K562 (cell line): ENCODE measurements at regions not wholly inside any gene's neighbourhood (a gene's known extent, or its start where the extent isn't known, plus 50 kb on each side); places are given as distances from the start of the nearest gene placed in this dataset.

Experiments used
- ATAC-seq: fragments of 200-7000 bp; cut with Tn5 transposase; 3 replicates; pipeline ENCODE4 v1.9.1; 2020; ENCODE audit warnings: moderate library complexity
- BruUV-seq: library from RNA; stranded (reverse); fragments of 400-500 nt; replicated peaks from 2 replicates; lab custom pipeline; 2021; lab: Mats Ljungman, UMichigan
- CTCF ChIA-PET: fragments of 300-600 bp; formaldehyde crosslinking; extraction: SDS; loops from one replicate; lab custom pipeline; 2021; ENCODE audit warnings: low intra/inter-chr PET ratio; lab: Yijun Ruan, JAX
- POLR2A ChIA-PET: fragments of 300-600, 350-650 bp; sonication (Branson Sonifier 250); formaldehyde crosslinking; extraction: SDS; loops from one replicate; lab custom pipeline; 2021; ENCODE audit warnings: antibody characterized with exemption, inconsistent platforms; lab: Yijun Ruan, JAX
- DNase-seq, 4 experiments: peaks; one replicate each; pipeline versions ENCODE4 v3.0.0 to v3.0.0-alpha.2; 2011 to 2018; ENCODE audit warnings: low spot score in 3 of 4, mixed read lengths in 3 of 4; ENCODE audit errors: extremely low read depth in 1 of 4
- FAIRE-seq: peaks from 2 replicates; lab custom pipeline; 2011; peaks lifted over from hg19 to GRCh38; lab: Jason Lieb, UNC
- H2AFZ ChIP-seq: 2 replicates; pipeline ENCODE4 v1.6.0; 2011; ENCODE audit warnings: low read depth, low read length, control low read depth, inconsistent platforms
- H3K27ac ChIP-seq: fragments of 200-600 bp; 3 replicates; pipeline ENCODE4 v1.8.0; 2011; ENCODE audit warnings: low read depth, mild to moderate bottlenecking, control low read depth, inconsistent platforms, low read length, moderate library complexity, mixed read lengths; ENCODE audit errors: extremely low read depth
- H3K27me3 ChIP-seq, 2 experiments: fragments of 300-600 bp in 1 of 2; 2 replicates in 1 of 2; 3 replicates in 1 of 2; pipeline versions ENCODE4 v1.6.0 to v1.8.0; 2011; ENCODE audit warnings: inconsistent platforms in 2 of 2, low read length in 2 of 2, mild to moderate bottlenecking in 1 of 2, mixed read lengths in 1 of 2, moderate library complexity in 1 of 2; ENCODE audit not compliant: control insufficient read depth in 2 of 2, insufficient read depth in 2 of 2
- H3K36me3 ChIP-seq: fragments of 300-600 bp; 3 replicates; pipeline ENCODE4 v1.8.0; 2011; ENCODE audit warnings: mild to moderate bottlenecking, low read length, inconsistent platforms; ENCODE audit not compliant: control insufficient read depth, insufficient read depth
- H3K4me1 ChIP-seq, 2 experiments: fragments of 200-600 bp in 1 of 2; replicated peaks in 1 of 2; 2 replicates in 1 of 2; 3 replicates in 1 of 2; pipeline versions ENCODE4 v1.5.1 to v1.8.0; 2011; ENCODE audit warnings: inconsistent platforms in 2 of 2, low read length in 2 of 2, mild to moderate bottlenecking in 1 of 2, mixed read lengths in 1 of 2, moderate library complexity in 1 of 2; ENCODE audit not compliant: control insufficient read depth in 2 of 2, insufficient read depth in 2 of 2
- H3K4me2 ChIP-seq: 2 replicates; pipeline ENCODE4 v1.6.1; 2011; ENCODE audit warnings: low read length, control low read depth, inconsistent platforms, mixed read lengths; ENCODE audit not compliant: insufficient read depth
- H3K4me3 ChIP-seq: fragments of 200-600 bp; sonication (generic), shearing (Covaris generic); 2 replicates; pipeline ENCODE4 v1.5.1; 2016; ENCODE audit warnings: control low read depth, inconsistent platforms
- H3K79me2 ChIP-seq: fragments of 200-600 bp; 3 replicates; pipeline ENCODE4 v1.8.0; 2011; ENCODE audit warnings: low read length, inconsistent platforms; ENCODE audit not compliant: control insufficient read depth, insufficient read depth
- H3K9ac ChIP-seq, 2 experiments: 2 replicates each; pipeline versions ENCODE4 v1.6.0 to v1.6.1; 2011; ENCODE audit warnings: low read depth in 2 of 2, low read length in 2 of 2, control low read depth in 1 of 2, inconsistent platforms in 1 of 2, mild to moderate bottlenecking in 1 of 2, mixed read lengths in 1 of 2; ENCODE audit not compliant: insufficient read depth in 1 of 2
- H3K9me1 ChIP-seq: one replicate; pipeline ENCODE4 v1.6.0; 2011; ENCODE audit warnings: inconsistent platforms, mild to moderate bottlenecking, low read length, moderate library complexity; ENCODE audit not compliant: control insufficient read depth, insufficient read depth
- H3K9me3 ChIP-seq: replicated peaks from 2 replicates; pipeline ENCODE4 v1.5.1; 2011; ENCODE audit warnings: low read depth, low read length, inconsistent platforms; ENCODE audit not compliant: control insufficient read depth, insufficient read depth
- H4K20me1 ChIP-seq: replicated peaks from 2 replicates; pipeline ENCODE4 v1.6.1; 2011; ENCODE audit warnings: low read length, inconsistent platforms, mixed read lengths; ENCODE audit not compliant: control insufficient read depth, insufficient read depth
- KDM2B ChIP-seq: fragments of 250-450 bp; sonication (Bioruptor Pico); IDR thresholded peaks from 2 replicates; pipeline ENCODE4 v1.8.0; 2021; ENCODE audit warnings: mild to moderate bottlenecking, moderate library complexity
- LCOR ChIP-seq: sonication (generic); formaldehyde crosslinking; IDR thresholded peaks from 2 replicates; pipeline ENCODE4 v1.8.0; 2022; ENCODE audit warnings: mild to moderate bottlenecking, missing genetic modification reagents
- ZNF282 ChIP-seq: sonication (generic); formaldehyde crosslinking; IDR thresholded peaks from 2 replicates; pipeline ENCODE4 v1.8.1; 2023; ENCODE audit warnings: missing genetic modification reagents
- ZNF449 ChIP-seq: fragments of 250-450 bp; sonication (Bioruptor Pico); IDR thresholded peaks from 2 replicates; pipeline ENCODE4 v1.8.0; 2022; ENCODE audit warnings: moderate library complexity, mild to moderate bottlenecking, inconsistent platforms
- ZNF696 ChIP-seq: fragments of 250-450 bp; sonication (Bioruptor Pico); conservative IDR thresholded peaks from 2 replicates; pipeline ENCODE4 v1.4.0; 2020; ENCODE audit warnings: mild to moderate bottlenecking, moderate library complexity
- WGBS: fragments of 100-300 bp; shearing (Covaris generic); methylation state at CpG from one replicate; pipeline ENCODE4 v1.1.6; 2016; ENCODE audit warnings: low coverage, mixed read lengths; ENCODE audit not compliant: insufficient coverage; ENCODE audit errors: missing lambda C conversion rate; 5-methylcytosine and 5-hydroxymethylcytosine counted together
- in situ Hi-C: fragments of 300-500 bp; cut with MboI; formaldehyde crosslinking; loops from 4 replicates; pipeline ENCODE4 v1.15.0; 2018; ENCODE audit warnings: inconsistent platforms, mixed read lengths
- intact Hi-C: fragments of 100-400 bp; cut with micrococcal nuclease; formaldehyde crosslinking; loops from 2 replicates; pipeline ENCODE4 v1.14.2; 2022
- TF ChIP-seq, protein P1 (sequence below), 2 experiments: fragments of 450-650 bp; IDR thresholded peaks; 2 replicates each; pipeline ENCODE4 v1.6.1; 2016; ENCODE audit warnings: mild to moderate bottlenecking in 2 of 2, borderline replicate concordance in 1 of 2, low read depth in 1 of 2, moderate library complexity in 1 of 2

DNA sequence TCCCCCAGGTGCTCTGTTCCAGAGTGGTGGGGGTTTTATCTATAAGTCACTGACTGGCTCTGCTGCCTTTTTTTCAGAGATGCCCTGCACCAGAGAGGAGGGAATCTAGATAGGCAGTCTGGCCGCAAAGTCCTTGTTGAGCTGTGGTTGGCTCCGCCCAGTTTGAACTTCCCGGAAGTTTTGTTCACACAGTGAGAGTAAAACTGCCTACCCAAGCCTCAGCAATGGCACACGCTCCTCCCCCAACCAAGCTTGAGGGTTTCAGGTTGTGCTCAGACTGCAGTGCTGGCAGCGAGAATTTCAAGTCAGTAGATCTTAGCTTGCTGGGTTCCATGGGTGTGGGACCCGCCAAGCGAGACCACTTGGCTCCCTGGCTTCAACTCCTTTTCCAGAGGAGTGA, 1428.6 kb downstream of the MAT2B start:
- H3K79me2 ChIP-seq, result no peaks in the 10 kb centered on the region
- H3K27ac ChIP-seq, result no peak overlapping the region
- H3K9ac ChIP-seq, result no peak overlapping the region
- CTCF ChIA-PET, result no interaction called here
- no peaks in the 10 kb centered on the region for H4K20me1 ChIP-seq
- WGBS, result 2% methylated on average over 6 of the region's 7 CpGs
- ATAC-seq (no peak), DNase-seq (no peak), FAIRE-seq (no peak)
- in situ Hi-C loops (no loop called here), intact Hi-C loops (no loop called here)
- no peaks in the 10 kb centered on the region for H3K9me1 ChIP-seq
- H3K4me2 ChIP-seq, result no peak overlapping the region
- H3K4me1 ChIP-seq, result no peaks in the 10 kb centered on the region
- no TSS peak for BruUV-seq
- no peak overlapping the region for H3K4me3 ChIP-seq
- no peaks in the 10 kb centered on the region for H3K27me3 ChIP-seq
- no peaks in the 10 kb centered on the region for H3K36me3 ChIP-seq
- no peak for TF ChIP-seq KDM2B (CRISPR knock-in tag)
- TF ChIP-seq, protein P1, sequence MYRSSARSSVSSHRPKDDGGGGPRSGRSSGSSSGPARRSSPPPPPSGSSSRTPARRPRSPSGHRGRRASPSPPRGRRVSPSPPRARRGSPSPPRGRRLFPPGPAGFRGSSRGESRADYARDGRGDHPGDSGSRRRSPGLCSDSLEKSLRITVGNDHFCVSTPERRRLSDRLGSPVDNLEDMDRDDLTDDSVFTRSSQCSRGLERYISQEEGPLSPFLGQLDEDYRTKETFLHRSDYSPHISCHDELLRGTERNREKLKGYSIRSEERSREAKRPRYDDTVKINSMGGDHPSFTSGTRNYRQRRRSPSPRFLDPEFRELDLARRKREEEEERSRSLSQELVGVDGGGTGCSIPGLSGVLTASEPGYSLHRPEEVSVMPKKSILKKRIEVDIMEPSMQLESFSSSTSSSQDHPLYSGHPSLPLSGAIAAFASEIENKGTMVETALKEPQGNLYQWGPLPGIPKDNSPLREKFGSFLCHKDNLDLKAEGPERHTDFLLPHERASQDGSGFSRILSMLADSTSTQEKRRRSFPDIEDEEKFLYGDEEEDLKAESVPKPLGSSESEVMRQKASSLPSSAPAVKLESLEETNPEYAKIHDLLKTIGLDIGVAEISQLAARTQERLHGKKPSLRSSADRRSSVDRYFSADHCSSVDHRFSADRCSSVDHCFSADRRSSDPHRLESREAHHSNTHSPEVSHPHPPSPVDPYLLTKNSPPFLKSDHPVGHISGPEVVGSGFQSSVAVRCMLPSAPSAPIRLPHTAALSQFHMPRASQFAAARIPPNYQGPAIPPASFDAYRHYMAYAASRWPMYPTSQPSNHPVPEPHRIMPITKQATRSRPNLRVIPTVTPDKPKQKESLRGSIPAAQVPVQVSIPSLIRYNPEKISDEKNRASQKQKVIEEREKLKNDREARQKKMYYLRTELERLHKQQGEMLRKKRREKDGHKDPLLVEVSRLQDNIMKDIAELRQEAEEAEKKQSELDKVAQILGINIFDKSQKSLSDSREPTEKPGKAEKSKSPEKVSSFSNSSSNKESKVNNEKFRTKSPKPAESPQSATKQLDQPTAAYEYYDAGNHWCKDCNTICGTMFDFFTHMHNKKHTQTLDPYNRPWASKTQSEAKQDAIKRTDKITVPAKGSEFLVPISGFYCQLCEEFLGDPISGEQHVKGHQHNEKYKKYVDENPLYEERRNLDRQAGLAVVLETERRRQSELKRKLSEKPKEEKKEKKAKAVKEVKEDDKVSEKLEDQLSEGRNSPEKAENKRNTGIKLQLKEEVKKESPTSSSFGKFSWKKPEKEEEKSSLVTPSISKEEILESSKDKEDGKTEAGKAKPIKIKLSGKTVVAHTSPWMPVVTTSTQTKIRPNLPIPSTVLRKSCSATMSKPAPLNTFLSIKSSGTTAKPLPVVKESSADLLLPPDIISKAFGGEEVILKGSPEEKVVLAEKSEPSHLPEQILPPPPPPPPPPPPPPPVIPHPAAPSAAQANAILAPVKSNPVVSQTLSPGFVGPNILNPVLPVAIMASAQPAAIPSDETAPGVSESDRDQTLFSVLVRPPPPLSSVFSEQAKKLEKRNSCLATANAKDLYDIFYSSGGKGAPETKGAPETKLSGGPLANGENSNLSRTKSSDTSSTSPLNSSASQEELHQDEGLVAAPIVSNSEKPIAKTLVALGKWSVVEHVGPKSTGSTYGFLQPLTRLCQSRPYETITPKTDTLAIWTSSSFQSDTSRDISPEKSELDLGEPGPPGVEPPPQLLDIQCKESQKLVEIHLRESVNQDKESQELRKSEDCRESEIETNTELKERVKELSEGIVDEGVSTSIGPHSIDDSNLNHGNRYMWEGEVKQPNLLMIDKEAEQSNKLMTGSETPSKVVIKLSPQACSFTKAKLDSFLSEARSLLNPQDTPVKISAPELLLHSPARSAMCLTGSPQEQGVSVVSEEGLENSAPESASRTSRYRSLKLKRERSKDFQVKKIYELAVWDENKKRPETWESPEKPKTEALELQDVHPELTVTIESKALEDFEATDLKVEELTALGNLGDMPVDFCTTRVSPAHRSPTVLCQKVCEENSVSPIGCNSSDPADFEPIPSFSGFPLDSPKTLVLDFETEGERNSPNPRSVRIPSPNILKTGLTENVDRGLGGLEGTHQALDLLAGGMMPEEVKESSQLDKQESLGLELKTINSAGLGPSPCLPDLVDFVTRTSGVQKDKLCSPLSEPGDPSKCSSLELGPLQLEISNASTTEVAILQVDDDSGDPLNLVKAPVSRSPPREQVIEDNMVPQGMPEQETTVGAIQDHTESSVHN (IDR thresholded peaks at IDR 0.05; ENCODE audit: borderline replicate concordance in 1 of 2, low read depth in 1 of 2), result no peak
- TF ChIP-seq ZNF282 (CRISPR knock-in tag), result no peak
- TF ChIP-seq LCOR (CRISPR knock-in tag), result no peak
- no peak for TF ChIP-seq ZNF449 (CRISPR knock-in tag)
- no peak for TF ChIP-seq ZNF696 (CRISPR knock-in tag)
- TF ChIP-seq, all 486 proteins: peak for 0
- H2AFZ ChIP-seq, result no peak overlapping the region
- no peaks in the 10 kb centered on the region for H3K9me3 ChIP-seq
- POLR2A ChIA-PET, result no interaction called here
